Activated CD4-positive, CD25-positive, alpha-beta regulatory T cell (primary cell): ENCODE measurements at regions not wholly inside any gene's neighbourhood (a gene's known extent, or its start where the extent isn't known, plus 50 kb on each side); places are given as distances from the start of the nearest gene placed in this dataset.
"Not testable (repeated sequence)": the region's sequence is repeated elsewhere in the genome, so short reads cannot be mapped to it uniquely, and the experiment has no call there.

ENCODE experiments used
- DNase-seq, 4 experiments: peaks; one replicate each; lab custom pipeline; 2025; lab: John Stamatoyannopoulos, UW

DNA sequence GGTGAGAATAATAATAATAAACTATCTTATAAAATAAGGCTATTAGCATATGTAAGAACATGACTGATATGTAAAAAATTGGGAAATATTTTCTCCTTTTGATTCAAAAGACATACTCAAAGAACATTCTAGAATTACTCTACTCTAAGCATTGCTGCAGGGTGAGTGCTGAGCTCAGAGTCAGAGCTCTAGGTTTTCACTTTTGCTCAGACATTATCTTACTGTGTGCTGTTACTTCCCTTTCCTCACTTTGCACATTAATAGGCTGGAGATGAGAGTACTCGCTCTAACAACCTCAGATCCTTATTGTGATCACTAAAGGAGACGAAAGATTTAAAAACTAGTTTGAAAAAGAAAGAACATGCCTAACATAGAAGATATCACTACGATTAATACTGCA, 99.4 kb upstream of the C9orf72 start:
- no peak for DNase-seq

GRCh38 chr9:27673641-27674040, 100.4 kb upstream of the C9orf72 start:
- no peak for DNase-seq

GRCh38 chr9:27675354-27675753, 102.1 kb upstream of the C9orf72 start:
- no peak for DNase-seq

GRCh38 chr9:27676827-27677226, 103.5 kb upstream of the C9orf72 start:
- no peak for DNase-seq

GRCh38 chr9:27679338-27679737, 106.1 kb upstream of the C9orf72 start:
- no peak for DNase-seq

GRCh38 chr9:27683181-27683580, 109.9 kb upstream of the C9orf72 start:
- no peak for DNase-seq

DNA sequence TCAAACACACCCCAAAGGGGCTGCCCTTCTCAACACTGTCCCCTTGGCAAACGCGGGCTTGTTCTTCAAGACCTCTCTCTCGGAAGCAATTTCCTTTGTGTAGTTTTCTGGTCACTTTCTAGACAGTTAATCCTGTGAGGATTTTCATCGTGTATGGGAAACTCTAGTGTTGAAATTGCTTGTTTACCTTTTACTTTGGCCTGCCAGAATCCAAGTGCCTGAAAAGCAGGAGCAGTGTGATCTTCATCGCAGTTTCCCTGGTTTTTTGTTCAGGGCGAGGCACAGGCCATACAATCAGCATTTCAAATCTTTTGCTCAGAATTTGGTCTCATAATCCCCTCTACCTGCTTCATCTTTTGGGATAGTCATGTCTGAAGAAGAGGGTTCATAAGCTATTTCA, 115.7 kb upstream of the C9orf72 start:
- DNase-seq = no peak

DNA sequence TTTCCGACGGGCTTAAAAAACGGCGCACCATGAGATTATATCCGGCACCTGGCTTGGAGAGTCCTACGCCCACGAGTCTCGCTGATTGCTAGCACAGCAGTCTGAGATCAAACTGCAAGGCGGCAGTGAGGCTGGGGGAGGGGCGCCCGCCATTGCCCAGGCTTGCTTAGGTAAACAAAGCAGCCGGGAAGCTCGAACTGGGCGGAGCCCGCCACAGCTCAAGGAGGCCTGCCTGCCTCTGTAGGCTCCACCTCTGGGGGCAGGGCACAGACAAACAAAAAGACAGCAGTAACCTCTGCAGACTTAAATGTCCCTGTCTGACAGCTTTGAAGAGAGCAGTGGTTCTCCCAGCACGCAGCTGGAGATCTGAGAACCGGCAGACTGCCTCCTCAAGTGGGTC, 117.5 kb upstream of the C9orf72 start:
- not testable (repeated sequence) for DNase-seq

- no peak for DNase-seq
Measured at GRCh38 chr9:27699621-27700020, 126.3 kb upstream of the C9orf72 start.

DNA sequence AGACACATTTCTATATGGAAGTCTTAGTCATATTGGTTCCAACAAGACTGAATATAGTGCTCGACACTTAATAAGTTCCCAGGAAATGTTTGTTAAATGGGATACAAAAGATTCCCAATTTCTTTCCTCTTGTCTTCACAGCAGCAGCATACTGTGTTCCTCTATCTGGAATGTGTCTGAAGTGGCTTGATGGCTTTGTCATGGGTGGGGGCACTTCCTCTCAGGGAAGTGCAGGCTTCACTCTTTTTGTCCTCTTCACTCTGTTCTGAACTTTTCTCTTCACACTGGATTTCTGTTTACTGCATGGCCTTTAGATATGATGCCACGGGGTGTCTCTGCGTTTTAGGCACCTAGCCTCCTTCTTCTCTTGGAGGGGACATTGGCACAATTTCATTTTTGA, 127.7 kb upstream of the C9orf72 start:
- DNase-seq = no peak

- no peak for DNase-seq
Measured at GRCh38 chr9:27701587-27701986, 128.3 kb upstream of the C9orf72 start.

GRCh38 chr9:27703216-27703980, 130.1 kb upstream of the C9orf72 start:
- DNase-seq = no peak

GRCh38 chr9:27711241-27711640, 138.0 kb upstream of the C9orf72 start:
- no peak for DNase-seq

GRCh38 chr9:27712806-27713205, 139.5 kb upstream of the C9orf72 start:
- no peak for DNase-seq

DNA sequence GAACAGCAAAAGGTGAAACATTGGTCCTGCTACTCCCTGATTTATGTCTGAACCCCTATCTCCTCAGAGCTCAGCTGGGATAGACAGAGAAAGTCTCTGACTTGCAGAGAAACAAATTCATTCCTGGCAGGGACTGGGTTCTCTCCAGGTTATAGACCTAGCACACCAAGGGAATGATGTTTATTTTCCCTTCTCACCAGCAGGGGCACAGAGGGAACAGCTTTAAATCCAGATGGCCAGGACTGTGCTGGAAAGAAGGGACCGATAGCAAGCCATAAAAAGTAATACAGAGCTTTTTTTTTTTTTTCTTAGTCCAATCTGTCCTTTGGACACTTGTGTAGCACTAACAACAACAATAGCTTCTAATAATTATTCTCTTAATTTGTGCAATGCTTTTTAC, 141.1 kb upstream of the C9orf72 start:
- no peak for DNase-seq

- DNase-seq = no peak
Measured at GRCh38 chr9:27715651-27716050, 142.4 kb upstream of the C9orf72 start.

GRCh38 chr9:27717991-27718390, 144.7 kb upstream of the C9orf72 start:
- no peak for DNase-seq

- DNase-seq = no peak
Measured at GRCh38 chr9:27719711-27720110, 146.4 kb upstream of the C9orf72 start.

GRCh38 chr9:27722866-27723265, 149.6 kb upstream of the C9orf72 start:
- DNase-seq = no peak

DNA sequence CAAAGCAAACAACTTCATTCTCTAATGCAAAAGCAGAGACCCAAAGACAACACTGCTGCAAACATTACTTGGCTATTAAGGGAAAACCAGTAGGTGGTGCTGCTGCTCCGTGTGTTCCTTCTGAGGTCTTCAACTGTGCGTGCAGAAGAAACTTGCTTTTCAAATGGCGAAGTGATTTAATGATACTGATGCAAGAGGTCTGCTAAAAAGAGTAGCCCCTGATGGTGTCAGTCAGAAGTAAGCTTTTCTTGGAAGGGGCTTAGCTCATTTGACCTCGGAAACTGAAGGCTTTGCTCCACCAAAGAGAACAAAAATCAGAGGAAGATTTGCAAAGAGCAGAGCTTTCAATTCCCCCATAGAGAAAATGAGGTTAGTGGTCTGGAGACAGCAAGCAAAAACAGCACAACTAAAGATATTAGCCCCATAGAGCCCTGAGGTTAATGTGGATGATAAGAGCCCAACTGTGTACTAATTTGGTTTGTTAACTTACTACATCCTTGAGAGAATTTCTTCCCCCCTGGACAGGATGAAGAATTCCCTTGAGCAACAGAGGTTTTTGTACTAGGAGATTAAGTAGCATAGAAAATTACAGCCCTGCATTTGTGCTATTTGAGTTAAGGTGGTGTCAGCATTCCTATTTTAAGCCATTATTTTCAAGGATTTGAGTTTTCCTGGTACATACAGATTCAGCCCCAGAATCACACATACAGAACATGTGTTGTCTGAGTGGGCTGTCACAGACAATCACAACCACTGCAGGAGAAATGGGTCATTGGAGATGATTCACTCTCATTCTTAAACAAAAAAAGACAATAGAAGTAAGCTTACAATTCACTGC, 153.2 kb upstream of the C9orf72 start:
- DNase-seq = no peak

DNA sequence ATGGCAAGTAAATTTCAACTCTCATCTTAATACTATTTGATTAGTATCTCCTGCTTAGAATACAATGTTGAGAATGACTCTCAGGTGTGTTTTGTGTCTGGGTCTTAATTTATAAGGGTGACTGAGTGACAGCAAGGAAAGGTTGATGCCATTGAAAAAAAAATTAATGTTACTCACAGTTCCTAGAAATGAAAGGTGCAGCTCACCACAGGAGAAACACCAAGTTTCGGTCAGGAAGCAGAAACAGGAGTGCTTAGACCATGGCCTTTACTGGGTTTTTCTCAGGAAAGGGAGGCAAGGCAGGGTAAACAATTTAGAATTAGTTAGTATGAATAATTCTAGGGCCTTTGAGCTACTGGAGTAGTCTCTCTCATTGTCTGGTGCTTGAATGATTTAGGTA, 159.2 kb upstream of the C9orf72 start:
- DNase-seq = no peak

GRCh38 chr9:27743490-27743889, 170.2 kb upstream of the C9orf72 start:
- no peak for DNase-seq

DNA sequence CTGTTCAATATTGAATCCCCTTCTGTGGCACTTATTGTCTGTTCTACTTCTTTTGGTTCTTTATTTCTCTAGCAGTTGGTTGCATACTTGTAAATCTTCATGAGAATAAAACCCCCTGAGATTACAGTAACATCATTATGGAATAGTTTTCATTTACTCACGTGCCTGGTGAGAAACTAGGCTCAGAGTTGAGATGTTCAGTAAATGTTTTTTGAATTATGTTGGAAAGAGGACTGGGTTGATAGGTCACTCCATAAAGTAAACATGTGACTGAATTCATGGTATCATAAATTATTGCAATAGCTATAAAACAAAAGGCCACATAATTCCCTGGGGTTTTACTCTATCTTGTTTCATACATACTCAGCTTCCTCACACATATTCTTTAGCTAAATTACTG, 174.2 kb upstream of the C9orf72 start:
- no peak for DNase-seq
